ENCODE measurements at regions not wholly inside any gene's neighbourhood (a gene's known extent, or its start where the extent isn't known, plus 50 kb on each side); places are given as distances from the start of the nearest gene placed in this dataset.

DNA sequence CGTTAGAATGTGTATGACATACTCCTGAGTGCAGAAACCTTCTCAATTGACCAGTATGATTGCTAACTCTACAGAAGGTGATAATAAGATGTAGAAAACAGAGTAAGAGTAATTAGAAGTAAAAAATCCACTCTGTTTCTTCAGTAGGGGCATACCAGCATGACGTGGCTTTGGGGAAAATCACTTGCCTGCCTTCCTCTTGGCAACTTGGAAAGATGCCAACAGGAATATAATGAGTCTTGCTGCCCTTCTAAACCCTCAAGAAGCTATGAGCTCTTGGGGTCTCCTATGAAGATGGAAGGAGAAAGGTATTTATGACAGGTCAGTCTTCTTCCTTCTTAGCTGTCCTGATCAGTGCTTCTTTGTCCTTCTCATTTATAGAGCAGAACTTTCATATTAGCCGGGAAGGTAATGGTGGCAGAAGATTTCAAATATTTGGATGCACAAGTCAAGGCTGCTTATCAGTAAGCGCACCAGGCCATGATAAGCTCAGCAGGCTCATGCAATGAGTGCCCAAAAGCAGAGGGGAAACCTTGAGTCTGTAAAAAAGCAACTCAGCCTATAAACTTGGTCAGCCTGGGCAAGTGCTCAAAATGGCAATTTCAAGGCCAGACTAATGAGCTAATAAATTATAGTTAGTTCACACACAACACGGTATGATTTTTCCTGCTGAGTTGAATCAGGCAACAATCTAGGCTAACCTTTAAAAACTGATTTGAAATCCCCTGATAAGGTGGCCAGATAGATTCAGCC, 69.7 kb upstream of the PPARGC1A start:
- DNase-seq (ENCODE audit: extremely low read depth, low read depth) = no peak
- TF ChIP-seq, protein P1, sequence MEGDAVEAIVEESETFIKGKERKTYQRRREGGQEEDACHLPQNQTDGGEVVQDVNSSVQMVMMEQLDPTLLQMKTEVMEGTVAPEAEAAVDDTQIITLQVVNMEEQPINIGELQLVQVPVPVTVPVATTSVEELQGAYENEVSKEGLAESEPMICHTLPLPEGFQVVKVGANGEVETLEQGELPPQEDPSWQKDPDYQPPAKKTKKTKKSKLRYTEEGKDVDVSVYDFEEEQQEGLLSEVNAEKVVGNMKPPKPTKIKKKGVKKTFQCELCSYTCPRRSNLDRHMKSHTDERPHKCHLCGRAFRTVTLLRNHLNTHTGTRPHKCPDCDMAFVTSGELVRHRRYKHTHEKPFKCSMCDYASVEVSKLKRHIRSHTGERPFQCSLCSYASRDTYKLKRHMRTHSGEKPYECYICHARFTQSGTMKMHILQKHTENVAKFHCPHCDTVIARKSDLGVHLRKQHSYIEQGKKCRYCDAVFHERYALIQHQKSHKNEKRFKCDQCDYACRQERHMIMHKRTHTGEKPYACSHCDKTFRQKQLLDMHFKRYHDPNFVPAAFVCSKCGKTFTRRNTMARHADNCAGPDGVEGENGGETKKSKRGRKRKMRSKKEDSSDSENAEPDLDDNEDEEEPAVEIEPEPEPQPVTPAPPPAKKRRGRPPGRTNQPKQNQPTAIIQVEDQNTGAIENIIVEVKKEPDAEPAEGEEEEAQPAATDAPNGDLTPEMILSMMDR (IDR thresholded peaks at IDR 0.05; ENCODE audit: low read depth, low read length) = no peak

GRCh38 chr4:23958749-23959148, 68.9 kb upstream of the PPARGC1A start:
- DNase-seq (ENCODE audit: extremely low read depth, low read depth) = no peak
- TF ChIP-seq, protein P1 (IDR thresholded peaks at IDR 0.05; ENCODE audit: low read depth, low read length) = no peak

- TF ChIP-seq, protein P1 (IDR thresholded peaks at IDR 0.05; ENCODE audit: low read depth, low read length) = no peak
- DNase-seq (ENCODE audit: extremely low read depth, low read depth) = no peak
These were observed 67.6 kb upstream of the PPARGC1A start for GRCh38 chr4:23957465-23957864.

DNA sequence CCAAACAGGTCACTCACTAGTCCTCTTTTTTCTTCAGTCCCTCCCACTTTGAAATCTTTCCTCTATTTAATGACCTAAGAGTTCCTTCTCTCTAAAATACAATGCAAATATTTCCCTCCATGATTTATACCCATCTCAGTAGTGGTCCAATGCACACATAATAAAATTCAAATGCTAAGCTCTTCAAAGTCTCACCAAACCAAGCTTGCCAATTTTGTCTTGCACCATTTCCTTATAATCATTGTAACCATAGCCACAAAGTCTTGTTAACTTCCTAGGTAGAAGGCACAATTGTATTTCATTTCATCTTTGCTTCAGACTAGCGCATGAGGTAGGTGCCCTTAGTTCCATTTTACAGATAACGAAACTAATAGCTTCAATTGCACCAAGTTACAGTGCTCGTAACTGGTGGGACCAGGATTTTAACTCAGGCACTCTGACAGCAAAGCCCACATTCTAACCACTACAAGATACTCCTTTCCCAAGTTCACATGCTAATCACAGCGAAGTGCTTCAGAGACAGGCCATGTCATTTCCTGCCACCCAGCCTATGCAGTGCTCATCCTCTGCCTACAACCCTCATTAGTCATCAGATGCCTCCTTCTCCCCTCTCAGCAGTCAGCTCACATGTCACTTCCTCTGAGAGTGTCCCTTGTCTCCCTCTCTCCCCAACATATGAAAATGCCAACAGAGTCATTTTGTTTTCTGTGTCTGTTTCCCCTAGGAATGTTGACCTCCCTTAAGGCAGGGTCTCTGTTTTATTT, 66.9 kb upstream of the PPARGC1A start:
- no peak for DNase-seq (ENCODE audit: extremely low read depth, low read depth)
- TF ChIP-seq, protein P1 (IDR thresholded peaks at IDR 0.05; ENCODE audit: low read depth, low read length) = no peak

GRCh38 chr4:23952258-23952657, 62.4 kb upstream of the PPARGC1A start:
- no peak for DNase-seq (ENCODE audit: extremely low read depth, low read depth)
- TF ChIP-seq, protein P1 (IDR thresholded peaks at IDR 0.05; ENCODE audit: low read depth, low read length) = no peak

- TF ChIP-seq, protein P1 (IDR thresholded peaks at IDR 0.05; ENCODE audit: low read depth, low read length) = no peak
- no peak for DNase-seq (ENCODE audit: extremely low read depth, low read depth)
These were observed 58.0 kb upstream of the PPARGC1A start for GRCh38 chr4:23947826-23948225.

DNA sequence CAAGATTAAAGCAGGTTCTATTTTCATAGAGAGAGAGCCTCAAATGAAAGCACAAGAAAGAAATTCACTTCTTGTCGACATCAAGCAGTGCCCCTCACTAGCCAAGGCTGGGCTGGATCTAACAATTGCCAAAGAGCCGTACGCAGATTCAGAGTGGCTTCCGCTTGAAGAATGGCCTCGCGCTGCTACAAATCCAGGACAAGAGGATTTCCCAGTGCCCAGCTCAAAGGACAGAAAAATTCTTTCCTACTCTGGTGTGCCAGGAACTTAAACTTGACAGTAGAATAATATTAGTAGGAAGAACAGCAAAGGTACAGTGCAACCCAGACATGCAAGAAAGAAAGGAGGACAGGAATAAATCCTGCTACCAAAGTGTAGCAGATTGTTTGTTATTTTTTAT, 56.5 kb upstream of the PPARGC1A start:
- TF ChIP-seq, protein P1 (IDR thresholded peaks at IDR 0.05; ENCODE audit: low read depth, low read length) = no peak
- no peak for DNase-seq (ENCODE audit: extremely low read depth, low read depth)
